Naive thymus-derived CD4-positive, alpha-beta T cell (primary cell): ENCODE measurements at regions not wholly inside any gene's neighbourhood (a gene's known extent, or its start where the extent isn't known, plus 50 kb on each side); places are given as distances from the start of the nearest gene placed in this dataset.

ENCODE experiments used
- ATAC-seq: fragments of 150-1000 bp; cut with Tn5 transposase; 2 replicates; pipeline ENCODE4 v1.10.0; 2021; ENCODE audit warnings: mild to moderate bottlenecking, moderate library complexity
- CTCF ChIA-PET: fragments of 350-600 bp; sonication (Branson Sonifier 250); formaldehyde crosslinking; loops from one replicate; lab custom pipeline; 2021; ENCODE audit warnings: antibody characterized with exemption; lab: Charles Lee
- POLR2A ChIA-PET: fragments of 350-600 bp; sonication (Branson Sonifier 250); formaldehyde crosslinking; loops from one replicate; lab custom pipeline; 2021; ENCODE audit warnings: antibody characterized with exemption, inconsistent platforms; lab: Charles Lee
- DNase-seq, 9 donors: peaks; one replicate each; pipeline versions ENCODE4 v3.0.0 to v3.0.0-alpha.2; 2020 to 2022; ENCODE audit warnings: mixed read lengths in 1 of 9
- H3K27ac ChIP-seq: one replicate; pipeline ENCODE4 v1.7.0; 2013; ENCODE audit warnings: mild to moderate bottlenecking, low read depth, low read length, moderate library complexity
- H3K27me3 ChIP-seq, 2 donors: one replicate each; pipeline ENCODE4 v1.7.0; 2013; ENCODE audit warnings: low read length in 2 of 2, mild to moderate bottlenecking in 2 of 2, moderate library complexity in 2 of 2; ENCODE audit not compliant: control insufficient read depth in 2 of 2, insufficient read depth in 2 of 2
- H3K36me3 ChIP-seq, 3 experiments: 1 replicate in 2 of 3; 2 replicates in 1 of 3; pipeline ENCODE4 v1.7.0; 2013; ENCODE audit warnings: low read length in 3 of 3, mild to moderate bottlenecking in 3 of 3, moderate library complexity in 1 of 3; ENCODE audit not compliant: insufficient read depth in 3 of 3, control insufficient read depth in 2 of 3
- H3K4me1 ChIP-seq, 2 donors: one replicate each; pipeline ENCODE4 v1.7.0; 2013; ENCODE audit warnings: low read length in 2 of 2, mild to moderate bottlenecking in 2 of 2, moderate library complexity in 1 of 2; ENCODE audit not compliant: control insufficient read depth in 2 of 2, insufficient read depth in 2 of 2
- H3K4me3 ChIP-seq: 2 replicates; pipeline ENCODE4 v1.7.0; 2013; ENCODE audit warnings: mild to moderate bottlenecking, low read length
- H3K9me3 ChIP-seq, 3 experiments: 1 replicate in 2 of 3; 2 replicates in 1 of 3; pipeline ENCODE4 v1.7.0; 2013; ENCODE audit warnings: low read length in 3 of 3; ENCODE audit not compliant: control insufficient read depth in 2 of 3
- H3K27ac Mint-ChIP-seq, 9 donors: one replicate each; pipeline ENCODE4 v1.8.0; 2020 to 2022; ENCODE audit warnings: mixed read lengths in 9 of 9, mild to moderate bottlenecking in 8 of 9, moderate library complexity in 5 of 9, inconsistent platforms in 2 of 9
- H3K27me3 Mint-ChIP-seq, 5 donors: one replicate each; pipeline ENCODE4 v1.8.0; 2021 to 2022; ENCODE audit warnings: mixed read lengths in 5 of 5, mild to moderate bottlenecking in 1 of 5
- H3K36me3 Mint-ChIP-seq, 5 donors: one replicate each; pipeline ENCODE4 v1.8.0; 2020 to 2022; ENCODE audit warnings: mixed read lengths in 5 of 5, mild to moderate bottlenecking in 3 of 5, inconsistent platforms in 1 of 5
- H3K4me1 Mint-ChIP-seq, 7 donors: one replicate each; pipeline ENCODE4 v1.8.0; 2020 to 2022; ENCODE audit warnings: mixed read lengths in 7 of 7, mild to moderate bottlenecking in 3 of 7, inconsistent platforms in 1 of 7
- H3K4me3 Mint-ChIP-seq, 10 donors: one replicate each; pipeline ENCODE4 v1.8.0; 2020 to 2022; ENCODE audit warnings: mild to moderate bottlenecking in 10 of 10, mixed read lengths in 10 of 10, moderate library complexity in 6 of 10, inconsistent platforms in 2 of 10
- H3K9me3 Mint-ChIP-seq, 11 donors: one replicate each; pipeline ENCODE4 v1.8.0; 2020 to 2022; ENCODE audit warnings: mixed read lengths in 11 of 11, mild to moderate bottlenecking in 4 of 11, inconsistent platforms in 1 of 11, moderate library complexity in 1 of 11
- intact Hi-C, 2 donors: fragments of 100-400 bp; cut with micrococcal nuclease; formaldehyde crosslinking; loops; one replicate each; pipeline ENCODE4 v1.15.1; 2023

GRCh38 chr12:73413974-73414373 is 1123.7 kb upstream of the ATXN7L3B start:
- intact Hi-C loops, result no loop called here
- Histone ChIP-seq H3K4me1 (no peaks in the 10 kb centered on the region), H3K9me3 (peaks cover 0 to 3% (median 0%) of the 10 kb centered on the region in 3 experiments), H3K27ac (no peak overlapping the region), H3K36me3 (no peaks in the 10 kb centered on the region), H3K4me3 (no peak overlapping the region), H3K27me3 (no peaks in the 10 kb centered on the region)
- POLR2A ChIA-PET, result no interaction called here
- DNase-seq (no peak), ATAC-seq (no peak)
- no peaks in the 10 kb centered on the region for H3K27me3 Mint-ChIP-seq
- no peak overlapping the region for H3K27ac Mint-ChIP-seq
- H3K4me1 Mint-ChIP-seq, result no peaks in the 10 kb centered on the region
- H3K36me3 Mint-ChIP-seq, result no peaks in the 10 kb centered on the region
- peaks cover 7 to 36% (median 16%) of the 10 kb centered on the region in 11 donors for H3K9me3 Mint-ChIP-seq
- CTCF ChIA-PET, result no interaction called here
- no peak overlapping the region for H3K4me3 Mint-ChIP-seq

GRCh38 chr12:73414926-73415325 is 1122.7 kb upstream of the ATXN7L3B start:
- ChIA-PET CTCF (no interaction called here), POLR2A (no interaction called here)
- no peak overlapping the region for H3K27ac ChIP-seq
- Mint-ChIP-seq H3K4me1 (no peaks in the 10 kb centered on the region), H3K27ac (no peak overlapping the region), H3K4me3 (no peak overlapping the region), H3K36me3 (no peaks in the 10 kb centered on the region), H3K27me3 (no peaks in the 10 kb centered on the region), H3K9me3 (peaks cover 7 to 36% (median 16%) of the 10 kb centered on the region in 11 donors)
- no peak for DNase-seq
- H3K4me3 ChIP-seq, result no peak overlapping the region
- ATAC-seq, result no peak
- no peaks in the 10 kb centered on the region for H3K36me3 ChIP-seq
- H3K9me3 ChIP-seq, result peaks cover 0 to 3% (median 0%) of the 10 kb centered on the region in 3 experiments
- no peaks in the 10 kb centered on the region for H3K27me3 ChIP-seq
- H3K4me1 ChIP-seq, result no peaks in the 10 kb centered on the region
- intact Hi-C loops, result no loop called here

GRCh38 chr12:73418541-73418940 is 1119.1 kb upstream of the ATXN7L3B start:
- Histone ChIP-seq H3K27me3 (no peaks in the 10 kb centered on the region), H3K4me1 (no peaks in the 10 kb centered on the region), H3K36me3 (no peaks in the 10 kb centered on the region), H3K27ac (no peak overlapping the region), H3K9me3 (peaks cover 0 to 3% (median 0%) of the 10 kb centered on the region in 3 experiments), H3K4me3 (no peak overlapping the region)
- no peak for ATAC-seq
- no peak overlapping the region for H3K27ac Mint-ChIP-seq
- no peak overlapping the region for H3K4me3 Mint-ChIP-seq
- no peaks in the 10 kb centered on the region for H3K36me3 Mint-ChIP-seq
- DNase-seq, result no peak
- ChIA-PET CTCF (no interaction called here), POLR2A (no interaction called here)
- no peaks in the 10 kb centered on the region for H3K27me3 Mint-ChIP-seq
- peaks cover 0 to 2% (median 0%) of the 10 kb centered on the region in 7 donors for H3K4me1 Mint-ChIP-seq
- peaks cover 3 to 29% (median 10%) of the 10 kb centered on the region in 11 donors for H3K9me3 Mint-ChIP-seq
- intact Hi-C loops, result no loop called here

- peak overlapping the region in 1 of 10 donors; percentile 33 for H3K4me3 Mint-ChIP-seq
- H3K4me1 Mint-ChIP-seq, result peaks cover 0 to 2% (median 0%) of the 10 kb centered on the region in 7 donors
- Histone ChIP-seq H3K36me3 (no peaks in the 10 kb centered on the region), H3K27ac (no peak overlapping the region), H3K4me1 (no peaks in the 10 kb centered on the region), H3K4me3 (no peak overlapping the region), H3K27me3 (no peaks in the 10 kb centered on the region), H3K9me3 (peaks cover 0 to 6% (median 0%) of the 10 kb centered on the region in 3 experiments)
- H3K27me3 Mint-ChIP-seq, result no peaks in the 10 kb centered on the region
- ChIA-PET POLR2A (no interaction called here), CTCF (no interaction called here)
- intact Hi-C loops, result no loop called here
- H3K27ac Mint-ChIP-seq, result no peak overlapping the region
- DNase-seq (no peak), ATAC-seq (no peak)
- peaks cover under 1 to 22% (median 11%) of the 10 kb centered on the region in 11 donors for H3K9me3 Mint-ChIP-seq
- no peaks in the 10 kb centered on the region for H3K36me3 Mint-ChIP-seq
Observed at GRCh38 chr12:73421832-73422231, 1115.8 kb upstream of the ATXN7L3B start.

- Mint-ChIP-seq H3K4me3 (no peak overlapping the region), H3K27ac (no peak overlapping the region), H3K36me3 (no peaks in the 10 kb centered on the region), H3K4me1 (peaks cover 0 to 2% (median 0%) of the 10 kb centered on the region in 7 donors), H3K27me3 (no peaks in the 10 kb centered on the region), H3K9me3 (peaks cover 0 to 17% (median 9%) of the 10 kb centered on the region in 11 donors)
- DNase-seq (no peak), ATAC-seq (no peak)
- POLR2A ChIA-PET, result no interaction called here
- no peaks in the 10 kb centered on the region for H3K36me3 ChIP-seq
- peaks cover 0 to 6% (median 0%) of the 10 kb centered on the region in 3 experiments for H3K9me3 ChIP-seq
- H3K27ac ChIP-seq, result no peak overlapping the region
- no peak overlapping the region for H3K4me3 ChIP-seq
- CTCF ChIA-PET, result no interaction called here
- intact Hi-C loops, result no loop called here
- no peaks in the 10 kb centered on the region for H3K27me3 ChIP-seq
- no peaks in the 10 kb centered on the region for H3K4me1 ChIP-seq
Observed at GRCh38 chr12:73424484-73424883, 1113.2 kb upstream of the ATXN7L3B start.

GRCh38 chr12:73445658-73446324 is 1091.8 kb upstream of the ATXN7L3B start:
- DNase-seq, result no peak
- CTCF ChIA-PET, result no interaction called here

More at GRCh38 chr12:73445658-73446324, 1091.8 kb upstream of the ATXN7L3B start:
- ATAC-seq, result no peak
- intact Hi-C loops, result no loop called here
- no peaks in the 10 kb centered on the region for H3K27me3 Mint-ChIP-seq
- H3K27ac ChIP-seq, result no peak overlapping the region
- no peaks in the 10 kb centered on the region for H3K36me3 Mint-ChIP-seq
- no peaks in the 10 kb centered on the region for H3K4me1 ChIP-seq
- H3K27me3 ChIP-seq, result no peaks in the 10 kb centered on the region
- POLR2A ChIA-PET, result no interaction called here
- H3K4me3 ChIP-seq, result no peak overlapping the region
- no peaks in the 10 kb centered on the region for H3K9me3 ChIP-seq
- peaks cover 0 to 20% (median 2%) of the 10 kb centered on the region in 11 donors for H3K9me3 Mint-ChIP-seq
- H3K27ac Mint-ChIP-seq, result no peak overlapping the region
- H3K4me3 Mint-ChIP-seq, result peak overlapping the region in 1 of 10 donors; percentile 40
- H3K4me1 Mint-ChIP-seq, result peaks cover 0 to 5% (median 0%) of the 10 kb centered on the region in 7 donors
- no peaks in the 10 kb centered on the region for H3K36me3 ChIP-seq
